K562 (cell line): ENCODE measurements at regions not wholly inside any gene's neighbourhood (a gene's known extent, or its start where the extent isn't known, plus 50 kb on each side); places are given as distances from the start of the nearest gene placed in this dataset.

ENCODE experiments used
- ATAC-seq: fragments of 200-7000 bp; cut with Tn5 transposase; 3 replicates; pipeline ENCODE4 v1.9.1; 2020; ENCODE audit warnings: moderate library complexity
- BruUV-seq: library from RNA; stranded (reverse); fragments of 400-500 nt; replicated peaks from 2 replicates; lab custom pipeline; 2021; lab: Mats Ljungman, UMichigan
- CTCF ChIA-PET: fragments of 300-600 bp; formaldehyde crosslinking; extraction: SDS; loops from one replicate; lab custom pipeline; 2021; ENCODE audit warnings: low intra/inter-chr PET ratio; lab: Yijun Ruan, JAX
- POLR2A ChIA-PET: fragments of 300-600, 350-650 bp; sonication (Branson Sonifier 250); formaldehyde crosslinking; extraction: SDS; loops from one replicate; lab custom pipeline; 2021; ENCODE audit warnings: antibody characterized with exemption, inconsistent platforms; lab: Yijun Ruan, JAX
- DNase-seq, 4 experiments: peaks; one replicate each; pipeline versions ENCODE4 v3.0.0 to v3.0.0-alpha.2; 2011 to 2018; ENCODE audit warnings: low spot score in 3 of 4, mixed read lengths in 3 of 4; ENCODE audit errors: extremely low read depth in 1 of 4
- FAIRE-seq: peaks from 2 replicates; lab custom pipeline; 2011; peaks lifted over from hg19 to GRCh38; lab: Jason Lieb, UNC
- H2AFZ ChIP-seq: 2 replicates; pipeline ENCODE4 v1.6.0; 2011; ENCODE audit warnings: low read depth, low read length, control low read depth, inconsistent platforms
- H3K27ac ChIP-seq: fragments of 200-600 bp; 3 replicates; pipeline ENCODE4 v1.8.0; 2011; ENCODE audit warnings: low read depth, mild to moderate bottlenecking, control low read depth, inconsistent platforms, low read length, moderate library complexity, mixed read lengths; ENCODE audit errors: extremely low read depth
- H3K27me3 ChIP-seq, 2 experiments: fragments of 300-600 bp in 1 of 2; 2 replicates in 1 of 2; 3 replicates in 1 of 2; pipeline versions ENCODE4 v1.6.0 to v1.8.0; 2011; ENCODE audit warnings: inconsistent platforms in 2 of 2, low read length in 2 of 2, mild to moderate bottlenecking in 1 of 2, mixed read lengths in 1 of 2, moderate library complexity in 1 of 2; ENCODE audit not compliant: control insufficient read depth in 2 of 2, insufficient read depth in 2 of 2
- H3K36me3 ChIP-seq: fragments of 300-600 bp; 3 replicates; pipeline ENCODE4 v1.8.0; 2011; ENCODE audit warnings: mild to moderate bottlenecking, low read length, inconsistent platforms; ENCODE audit not compliant: control insufficient read depth, insufficient read depth
- H3K4me1 ChIP-seq, 2 experiments: fragments of 200-600 bp in 1 of 2; replicated peaks in 1 of 2; 2 replicates in 1 of 2; 3 replicates in 1 of 2; pipeline versions ENCODE4 v1.5.1 to v1.8.0; 2011; ENCODE audit warnings: inconsistent platforms in 2 of 2, low read length in 2 of 2, mild to moderate bottlenecking in 1 of 2, mixed read lengths in 1 of 2, moderate library complexity in 1 of 2; ENCODE audit not compliant: control insufficient read depth in 2 of 2, insufficient read depth in 2 of 2
- H3K4me2 ChIP-seq: 2 replicates; pipeline ENCODE4 v1.6.1; 2011; ENCODE audit warnings: low read length, control low read depth, inconsistent platforms, mixed read lengths; ENCODE audit not compliant: insufficient read depth
- H3K4me3 ChIP-seq: fragments of 200-600 bp; sonication (generic), shearing (Covaris generic); 2 replicates; pipeline ENCODE4 v1.5.1; 2016; ENCODE audit warnings: control low read depth, inconsistent platforms
- H3K79me2 ChIP-seq: fragments of 200-600 bp; 3 replicates; pipeline ENCODE4 v1.8.0; 2011; ENCODE audit warnings: low read length, inconsistent platforms; ENCODE audit not compliant: control insufficient read depth, insufficient read depth
- H3K9ac ChIP-seq, 2 experiments: 2 replicates each; pipeline versions ENCODE4 v1.6.0 to v1.6.1; 2011; ENCODE audit warnings: low read depth in 2 of 2, low read length in 2 of 2, control low read depth in 1 of 2, inconsistent platforms in 1 of 2, mild to moderate bottlenecking in 1 of 2, mixed read lengths in 1 of 2; ENCODE audit not compliant: insufficient read depth in 1 of 2
- H3K9me1 ChIP-seq: one replicate; pipeline ENCODE4 v1.6.0; 2011; ENCODE audit warnings: inconsistent platforms, mild to moderate bottlenecking, low read length, moderate library complexity; ENCODE audit not compliant: control insufficient read depth, insufficient read depth
- H3K9me3 ChIP-seq: replicated peaks from 2 replicates; pipeline ENCODE4 v1.5.1; 2011; ENCODE audit warnings: low read depth, low read length, inconsistent platforms; ENCODE audit not compliant: control insufficient read depth, insufficient read depth
- H4K20me1 ChIP-seq: replicated peaks from 2 replicates; pipeline ENCODE4 v1.6.1; 2011; ENCODE audit warnings: low read length, inconsistent platforms, mixed read lengths; ENCODE audit not compliant: control insufficient read depth, insufficient read depth
- DACH1 ChIP-seq: fragments of 450-650 bp; IDR thresholded peaks from 2 replicates; pipeline ENCODE4 v1.6.1; 2018; ENCODE audit not compliant: partially characterized antibody
- ZMIZ1 ChIP-seq, 2 experiments: fragments of 150-350 bp in 1 of 2; IDR thresholded peaks; 2 replicates each; pipeline ENCODE4 v1.6.1; 2012 to 2016; ENCODE audit warnings: low read depth in 2 of 2, low read length in 2 of 2, mild to moderate bottlenecking in 1 of 2, moderate library complexity in 1 of 2
- in situ Hi-C: fragments of 300-500 bp; cut with MboI; formaldehyde crosslinking; loops from 4 replicates; pipeline ENCODE4 v1.15.0; 2018; ENCODE audit warnings: inconsistent platforms, mixed read lengths
- intact Hi-C: fragments of 100-400 bp; cut with micrococcal nuclease; formaldehyde crosslinking; loops from 2 replicates; pipeline ENCODE4 v1.14.2; 2022

DNA sequence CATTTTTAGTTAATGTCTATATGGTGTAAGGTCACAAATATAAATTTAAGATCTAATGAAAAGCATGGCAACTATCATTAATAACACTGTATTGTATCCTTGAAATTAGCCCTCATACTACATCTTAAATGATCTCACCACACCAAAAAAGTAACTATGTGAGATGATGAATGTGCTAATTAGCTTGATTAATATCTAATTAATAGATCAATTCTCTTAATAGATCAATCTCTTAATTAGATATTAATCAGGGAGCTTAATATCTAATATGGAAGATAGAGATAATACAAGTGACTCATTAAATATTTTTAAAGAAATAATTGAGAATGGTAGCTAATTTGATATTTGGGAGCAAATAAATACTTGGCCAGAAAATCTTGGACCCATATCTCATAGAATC, 178.5 kb upstream of the FAT3 start:
- POLR2A ChIA-PET: no interaction called here

More for the DNA sequence above, 178.5 kb upstream of the FAT3 start:
- H3K36me3 ChIP-seq: no peaks in the 10 kb centered on the region
- no peak overlapping the region for H2AFZ ChIP-seq
- H3K4me1 ChIP-seq: no peaks in the 10 kb centered on the region
- in situ Hi-C loops: no loop called here
- H3K27me3 ChIP-seq: no peaks in the 10 kb centered on the region
- TF ChIP-seq ZMIZ1 (IDR thresholded peaks at IDR 0.05; ENCODE audit: low read depth in 2 of 2, low read length in 2 of 2): no peak
- TF ChIP-seq DACH1: peak; percentile 91
- H4K20me1 ChIP-seq: no peaks in the 10 kb centered on the region
- FAIRE-seq: no peak
- H3K79me2 ChIP-seq: no peaks in the 10 kb centered on the region
- ATAC-seq: no peak
- no peaks in the 10 kb centered on the region for H3K9me3 ChIP-seq
- no TSS peak for BruUV-seq
- H3K9me1 ChIP-seq: no peaks in the 10 kb centered on the region
- H3K9ac ChIP-seq: no peak overlapping the region
- H3K27ac ChIP-seq: no peak overlapping the region
- no peak overlapping the region for H3K4me2 ChIP-seq
- no peak overlapping the region for H3K4me3 ChIP-seq
- DNase-seq: no peak
- intact Hi-C loops: no loop called here
- CTCF ChIA-PET: no interaction called here
